GM12864 (cell line): ENCODE measurements at regions not wholly inside any gene's neighbourhood (a gene's known extent, or its start where the extent isn't known, plus 50 kb on each side); places are given as distances from the start of the nearest gene placed in this dataset.

ENCODE experiments used
- DNase-seq: peaks from one replicate; pipeline ENCODE4 v3.0.0-alpha.2; 2011; ENCODE audit warnings: low read depth
- H3K4me3 ChIP-seq: 2 replicates; pipeline ENCODE4 v1.5.1; 2011; ENCODE audit warnings: mild to moderate bottlenecking, low read depth, low read length, control low read depth
- TF ChIP-seq, protein P1 (sequence below): IDR thresholded peaks from 2 replicates; pipeline ENCODE4 v1.5.1; 2011; ENCODE audit warnings: low read depth, mild to moderate bottlenecking, moderate library complexity, low read length, control low read depth, inconsistent platforms; ENCODE audit errors: missing control alignments

DNA sequence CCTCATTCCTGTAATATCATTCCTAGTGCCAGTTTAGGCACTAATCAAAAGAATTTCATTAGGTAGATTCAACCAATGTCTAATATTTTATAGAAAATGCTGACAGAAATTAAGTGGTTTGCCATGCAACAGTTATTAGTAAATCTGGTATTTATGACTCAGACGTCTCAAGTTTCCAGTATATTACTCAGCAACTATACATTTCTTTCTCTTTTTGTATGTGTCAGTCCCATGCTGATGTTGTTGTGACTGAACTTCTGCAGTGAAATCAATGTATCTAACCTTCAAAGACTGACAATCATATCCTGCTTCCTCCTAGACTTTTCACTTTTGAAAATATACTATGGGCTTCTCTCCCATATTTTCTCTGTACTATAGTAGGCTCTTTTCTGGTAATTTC lies 822.5 kb downstream of the NR2F1-AS1 start:
- TF ChIP-seq, protein P1, sequence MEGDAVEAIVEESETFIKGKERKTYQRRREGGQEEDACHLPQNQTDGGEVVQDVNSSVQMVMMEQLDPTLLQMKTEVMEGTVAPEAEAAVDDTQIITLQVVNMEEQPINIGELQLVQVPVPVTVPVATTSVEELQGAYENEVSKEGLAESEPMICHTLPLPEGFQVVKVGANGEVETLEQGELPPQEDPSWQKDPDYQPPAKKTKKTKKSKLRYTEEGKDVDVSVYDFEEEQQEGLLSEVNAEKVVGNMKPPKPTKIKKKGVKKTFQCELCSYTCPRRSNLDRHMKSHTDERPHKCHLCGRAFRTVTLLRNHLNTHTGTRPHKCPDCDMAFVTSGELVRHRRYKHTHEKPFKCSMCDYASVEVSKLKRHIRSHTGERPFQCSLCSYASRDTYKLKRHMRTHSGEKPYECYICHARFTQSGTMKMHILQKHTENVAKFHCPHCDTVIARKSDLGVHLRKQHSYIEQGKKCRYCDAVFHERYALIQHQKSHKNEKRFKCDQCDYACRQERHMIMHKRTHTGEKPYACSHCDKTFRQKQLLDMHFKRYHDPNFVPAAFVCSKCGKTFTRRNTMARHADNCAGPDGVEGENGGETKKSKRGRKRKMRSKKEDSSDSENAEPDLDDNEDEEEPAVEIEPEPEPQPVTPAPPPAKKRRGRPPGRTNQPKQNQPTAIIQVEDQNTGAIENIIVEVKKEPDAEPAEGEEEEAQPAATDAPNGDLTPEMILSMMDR = no peak
- H3K4me3 ChIP-seq = no peak overlapping the region
- no peak for DNase-seq

DNA sequence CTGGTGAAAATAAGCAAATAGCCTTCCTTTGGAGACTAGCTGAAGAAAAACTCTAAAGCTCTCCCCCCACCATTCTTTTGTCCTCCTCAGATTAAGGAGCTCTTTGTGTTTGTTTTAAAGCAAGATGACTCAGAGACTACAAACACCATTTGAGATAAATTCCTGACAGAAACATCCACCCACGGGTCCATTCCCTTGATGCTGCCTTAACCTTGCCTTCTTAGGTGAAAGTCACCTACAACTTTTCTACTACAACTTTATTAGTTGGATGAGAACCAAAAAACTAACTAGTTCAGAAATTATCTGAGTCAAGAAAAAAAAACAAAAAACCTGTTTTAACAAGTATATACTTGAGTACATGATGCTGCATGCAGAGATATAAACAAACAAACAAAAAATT lies 831.1 kb downstream of the NR2F1-AS1 start:
- H3K4me3 ChIP-seq = no peak overlapping the region
- TF ChIP-seq, protein P1 = no peak
- no peak for DNase-seq

DNA sequence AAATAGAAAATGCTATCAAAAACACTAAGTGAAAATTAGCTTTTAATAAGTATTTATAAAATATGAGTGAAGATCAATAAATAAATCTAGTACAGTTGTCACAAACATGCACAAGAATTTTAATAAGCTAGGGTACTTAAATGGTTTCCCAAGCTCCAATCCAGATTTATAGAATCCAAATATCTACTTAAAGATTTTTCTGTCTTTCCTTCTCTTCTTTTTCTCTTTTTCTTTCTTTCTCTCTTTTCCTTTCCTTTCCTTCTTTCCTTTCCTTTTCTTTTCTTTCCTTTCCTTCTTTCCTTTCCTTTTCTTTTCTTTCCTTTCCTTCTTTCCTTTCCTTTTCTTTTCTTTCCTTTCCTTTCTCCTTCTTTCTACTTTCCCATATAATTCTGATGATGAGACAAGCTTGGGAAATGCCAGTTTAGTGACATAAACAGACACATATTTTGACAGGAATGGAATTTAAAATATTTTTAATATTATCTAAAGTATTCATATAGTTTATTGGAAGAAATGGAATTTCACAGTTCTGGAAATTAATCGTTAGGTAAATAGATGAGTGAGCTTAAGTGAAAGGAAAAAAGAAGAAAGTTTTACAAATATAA lies 832.8 kb downstream of the NR2F1-AS1 start:
- TF ChIP-seq, protein P1 = no peak
- no peak overlapping the region for H3K4me3 ChIP-seq
- DNase-seq = no peak

DNA sequence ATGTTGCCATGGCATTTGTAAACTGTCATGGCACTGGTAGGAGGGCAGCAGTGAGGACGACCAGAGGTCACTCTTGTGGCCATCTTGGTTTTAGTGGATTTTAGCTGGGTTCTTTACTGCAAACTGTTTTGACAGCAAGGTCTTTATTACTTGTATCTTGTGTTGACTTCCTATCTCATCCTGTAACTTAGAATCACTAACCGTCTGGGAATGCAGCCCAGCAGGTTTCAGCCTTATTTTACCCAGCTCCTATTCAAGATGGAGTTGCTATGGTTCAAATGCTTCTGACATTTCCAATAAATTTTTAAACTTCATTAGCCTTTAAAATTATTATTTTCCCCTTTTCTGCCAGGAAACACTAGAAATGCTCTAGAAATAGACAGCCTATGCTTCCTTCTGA lies 839.1 kb downstream of the NR2F1-AS1 start:
- TF ChIP-seq, protein P1 = no peak
- H3K4me3 ChIP-seq = no peak overlapping the region
- no peak for DNase-seq

DNA sequence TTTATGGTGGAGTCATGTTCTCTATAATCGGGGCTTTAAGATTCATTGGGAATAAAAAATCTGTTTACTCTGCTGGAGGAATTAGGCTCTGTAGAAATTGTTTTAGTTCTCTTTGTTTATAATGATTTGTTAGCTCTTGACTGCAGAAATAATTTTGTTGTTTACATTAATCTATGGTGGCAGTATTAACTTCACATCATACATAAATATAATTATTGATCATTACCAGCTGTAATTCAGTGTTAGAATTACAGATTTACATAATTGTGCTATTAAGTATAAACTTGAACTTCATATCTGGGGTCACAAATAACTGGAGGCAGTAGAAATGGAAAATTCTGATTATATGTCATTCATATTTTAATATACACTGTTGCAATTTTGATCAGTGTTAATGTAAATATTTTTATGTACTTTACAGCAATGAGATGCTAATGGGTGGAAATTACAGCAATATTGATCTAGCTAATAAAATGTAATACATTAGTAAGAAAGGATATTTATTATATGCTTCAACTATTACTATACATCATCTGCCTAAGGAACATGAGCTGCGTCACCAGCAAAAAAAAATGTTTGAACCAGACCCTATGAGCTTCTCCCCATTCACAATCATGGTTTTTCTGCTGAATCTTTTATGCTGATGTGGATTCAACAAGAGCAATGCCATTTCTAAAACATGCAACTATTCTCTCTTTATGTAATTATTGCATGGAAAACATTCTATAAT lies 846.6 kb downstream of the NR2F1-AS1 start:
- TF ChIP-seq, protein P1 = no peak
- no peak overlapping the region for H3K4me3 ChIP-seq
- DNase-seq = no peak

DNA sequence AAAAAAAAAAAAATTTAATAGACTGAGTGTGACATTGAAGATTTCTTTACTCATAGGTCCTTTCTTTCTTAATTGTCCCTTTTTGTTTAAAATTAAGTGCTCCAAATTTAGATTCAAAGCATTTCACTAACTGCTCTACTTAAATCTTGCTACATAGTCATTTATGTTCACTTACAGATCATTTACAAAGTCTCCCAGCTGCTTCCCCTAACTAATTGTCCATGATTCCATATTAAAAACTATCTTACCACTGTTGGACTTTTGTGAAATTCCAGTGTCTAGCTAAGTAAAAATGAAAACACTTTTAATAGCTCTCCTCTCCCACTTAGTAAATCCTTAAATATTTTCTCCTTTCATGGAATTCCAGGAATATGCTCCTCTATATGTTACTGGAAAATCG lies 850.5 kb downstream of the NR2F1-AS1 start:
- TF ChIP-seq, protein P1 = no peak
- no peak overlapping the region for H3K4me3 ChIP-seq
- no peak for DNase-seq

DNA sequence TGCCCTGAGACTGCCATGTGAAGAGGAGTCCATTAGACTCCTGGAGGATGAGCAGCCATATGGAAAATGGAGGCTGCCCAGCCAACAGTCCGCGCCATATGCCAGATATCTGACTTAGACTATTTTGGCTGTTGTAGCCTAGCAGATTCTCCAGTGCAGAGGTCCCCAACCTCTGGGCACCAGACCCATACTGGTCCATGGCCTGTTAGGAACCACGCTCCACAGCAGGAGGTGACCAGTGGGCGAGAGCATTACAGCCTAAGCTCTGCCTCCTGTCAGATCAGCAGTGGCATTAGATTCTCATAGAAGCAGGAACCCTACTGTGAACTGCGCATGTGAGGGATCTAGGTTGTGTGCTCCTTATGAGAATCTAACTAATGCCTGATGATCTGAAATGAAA lies 851.9 kb downstream of the NR2F1-AS1 start:
- H3K4me3 ChIP-seq = no peak overlapping the region
- no peak for DNase-seq
- TF ChIP-seq, protein P1 = no peak
